Mesenchymal stem cell (in vitro differentiated cells and primary cell): ENCODE measurements at regions not wholly inside any gene's neighbourhood (a gene's known extent, or its start where the extent isn't known, plus 50 kb on each side); places are given as distances from the start of the nearest gene placed in this dataset.

Source experiments
- DNase-seq: peaks from one replicate; pipeline ENCODE4 v3.0.0-alpha.2; 2013
- H2AFZ ChIP-seq: one replicate; pipeline ENCODE4 v1.6.1; 2013; ENCODE audit warnings: low read depth, mild to moderate bottlenecking, control low read depth, inconsistent platforms, low read length, moderate library complexity
- H2AK5ac ChIP-seq: 2 replicates; pipeline ENCODE4 v1.6.1; 2013; ENCODE audit warnings: low read length, moderate library complexity, mild to moderate bottlenecking, inconsistent platforms; ENCODE audit not compliant: severe bottlenecking
- H2BK120ac ChIP-seq: one replicate; pipeline ENCODE4 v1.6.1; 2013; ENCODE audit warnings: low read depth, mild to moderate bottlenecking, inconsistent platforms, low read length, moderate library complexity
- H2BK12ac ChIP-seq, 2 experiments: one replicate each; pipeline ENCODE4 v1.6.1; 2013; ENCODE audit warnings: inconsistent platforms in 2 of 2, low read length in 2 of 2, mild to moderate bottlenecking in 2 of 2, moderate library complexity in 2 of 2, control low read depth in 1 of 2
- H2BK15ac ChIP-seq: one replicate; pipeline ENCODE4 v1.6.1; 2013; ENCODE audit warnings: mild to moderate bottlenecking, low read depth, inconsistent platforms; ENCODE audit not compliant: poor library complexity, severe bottlenecking
- H2BK5ac ChIP-seq: 2 replicates; pipeline ENCODE4 v1.6.1; 2013; ENCODE audit warnings: low read depth, mild to moderate bottlenecking, low read length, control low read depth, inconsistent platforms; ENCODE audit not compliant: poor library complexity, severe bottlenecking
- H3K14ac ChIP-seq, 2 experiments: one replicate each; pipeline ENCODE4 v1.6.1; 2013; ENCODE audit warnings: inconsistent platforms in 2 of 2, low read length in 2 of 2, control low read depth in 1 of 2, mild to moderate bottlenecking in 1 of 2, moderate library complexity in 1 of 2
- H3K18ac ChIP-seq, 2 experiments: one replicate each; pipeline ENCODE4 v1.6.1; 2013; ENCODE audit warnings: inconsistent platforms in 2 of 2, low read length in 2 of 2, control low read depth in 1 of 2, low read depth in 1 of 2, mild to moderate bottlenecking in 1 of 2
- H3K23ac ChIP-seq, 2 experiments: one replicate each; pipeline ENCODE4 v1.6.1; 2013; ENCODE audit warnings: inconsistent platforms in 2 of 2, low read length in 2 of 2, mild to moderate bottlenecking in 2 of 2, moderate library complexity in 2 of 2, control low read depth in 1 of 2
- H3K27ac ChIP-seq: 2 replicates; pipeline ENCODE4 v1.5.1; 2013; ENCODE audit warnings: mild to moderate bottlenecking, moderate library complexity, low read length, control low read depth, inconsistent platforms; ENCODE audit not compliant: poor library complexity, severe bottlenecking
- H3K27me3 ChIP-seq, 2 experiments: 2 replicates each; pipeline versions ENCODE4 v1.6.1 to v1.7.0; 2013; ENCODE audit warnings: low read length in 2 of 2, mild to moderate bottlenecking in 2 of 2, moderate library complexity in 2 of 2, control low read depth in 1 of 2, inconsistent platforms in 1 of 2; ENCODE audit not compliant: control insufficient read depth in 1 of 2, insufficient read depth in 1 of 2
- H3K36me3 ChIP-seq, 2 experiments: 2 replicates each; pipeline versions ENCODE4 v1.6.1 to v1.7.0; 2013; ENCODE audit warnings: low read length in 2 of 2, control low read depth in 1 of 2, inconsistent platforms in 1 of 2, low read depth in 1 of 2, mild to moderate bottlenecking in 1 of 2; ENCODE audit not compliant: insufficient read depth in 2 of 2, control insufficient read depth in 1 of 2
- H3K4ac ChIP-seq, 2 experiments: one replicate each; pipeline ENCODE4 v1.6.1; 2013; ENCODE audit warnings: inconsistent platforms in 2 of 2, low read length in 2 of 2, mild to moderate bottlenecking in 2 of 2, moderate library complexity in 2 of 2, control low read depth in 1 of 2, low read depth in 1 of 2
- H3K4me1 ChIP-seq: 2 replicates; pipeline ENCODE4 v1.6.1; 2013; ENCODE audit warnings: low read depth, low read length, control low read depth; ENCODE audit not compliant: control insufficient read depth, insufficient read depth
- H3K4me2 ChIP-seq: 2 replicates; pipeline ENCODE4 v1.6.1; 2013; ENCODE audit warnings: low read length, mild to moderate bottlenecking, inconsistent platforms; ENCODE audit not compliant: poor library complexity, severe bottlenecking
- H3K4me3 ChIP-seq, 2 experiments: 2 replicates each; pipeline versions ENCODE4 v1.5.1 to v1.7.0; 2013; ENCODE audit warnings: low read length in 2 of 2, mild to moderate bottlenecking in 2 of 2, control low read depth in 1 of 2, low read depth in 1 of 2; ENCODE audit not compliant: insufficient read depth in 1 of 2
- H3K79me1 ChIP-seq: replicated peaks from 2 replicates; pipeline ENCODE4 v1.6.1; 2013; ENCODE audit warnings: mild to moderate bottlenecking, control low read depth, low read length, inconsistent platforms; ENCODE audit not compliant: poor library complexity, severe bottlenecking
- H3K9ac ChIP-seq: 2 replicates; pipeline ENCODE4 v1.7.0; 2013; ENCODE audit warnings: mild to moderate bottlenecking, low read length, moderate library complexity
- H3K9me3 ChIP-seq: 2 replicates; pipeline ENCODE4 v1.7.0; 2013; ENCODE audit warnings: mild to moderate bottlenecking, low read length; ENCODE audit not compliant: control insufficient read depth
- H4K8ac ChIP-seq: one replicate; pipeline ENCODE4 v1.6.1; 2013; ENCODE audit warnings: inconsistent platforms, mild to moderate bottlenecking, low read length, moderate library complexity
- H4K91ac ChIP-seq: one replicate; pipeline ENCODE4 v1.6.1; 2013; ENCODE audit warnings: mild to moderate bottlenecking, low read length, inconsistent platforms
- WGBS: methylation state at CpG from one replicate; pipeline ENCODE4 v1.1.7; 2013; ENCODE audit warnings: mixed read lengths; 5-methylcytosine and 5-hydroxymethylcytosine counted together

GRCh38 chr5:93665648-93666047 is 75.8 kb downstream of the POU5F2 start:
- H3K27ac ChIP-seq, result no peak overlapping the region
- no peak overlapping the region for H3K18ac ChIP-seq
- no peak for DNase-seq
- no peak overlapping the region for H3K23ac ChIP-seq
- H4K8ac ChIP-seq, result no peak overlapping the region
- H3K4ac ChIP-seq, result no peak overlapping the region
- H4K91ac ChIP-seq, result no peak overlapping the region
- H3K14ac ChIP-seq, result no peak overlapping the region
- H2BK15ac ChIP-seq, result no peak overlapping the region
- no peak overlapping the region for H2BK12ac ChIP-seq
- H3K9me3 ChIP-seq, result no peaks in the 10 kb centered on the region
- no peak overlapping the region for H2AFZ ChIP-seq
- no peaks in the 10 kb centered on the region for H3K4me1 ChIP-seq
- H2BK120ac ChIP-seq, result no peak overlapping the region
- no peak overlapping the region for H2AK5ac ChIP-seq
- WGBS, result 81% methylated on average over 6 of the region's 7 CpGs
- H3K36me3 ChIP-seq, result no peaks in the 10 kb centered on the region
- no peak overlapping the region for H3K4me3 ChIP-seq
- H3K4me2 ChIP-seq, result no peak overlapping the region
- no peak overlapping the region for H2BK5ac ChIP-seq
- H3K27me3 ChIP-seq, result no peaks in the 10 kb centered on the region
- H3K9ac ChIP-seq, result no peak overlapping the region
- no peaks in the 10 kb centered on the region for H3K79me1 ChIP-seq

DNA sequence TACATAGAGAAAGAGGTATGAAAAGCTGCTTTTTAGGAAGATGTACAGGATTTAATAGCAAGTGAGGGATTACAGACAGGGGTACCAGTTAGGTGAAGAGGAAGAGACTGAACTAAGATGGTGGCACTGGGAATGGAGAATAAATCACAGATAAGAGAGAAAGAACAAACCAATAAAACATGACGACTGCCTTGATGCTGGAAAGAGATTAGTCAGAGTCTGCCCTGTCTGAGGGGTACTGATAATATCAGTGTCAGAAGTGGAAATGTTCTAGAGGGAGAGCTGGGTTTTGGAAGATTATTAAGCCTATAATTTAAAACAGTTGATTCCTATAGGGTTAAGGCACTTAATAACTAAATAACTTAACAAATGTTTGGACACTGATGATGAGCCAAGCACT is 77.7 kb downstream of the NR2F1 start:
- no peak overlapping the region for H2BK120ac ChIP-seq
- H2AK5ac ChIP-seq, result no peak overlapping the region
- no peak overlapping the region for H4K8ac ChIP-seq
- no peak for DNase-seq
- no peak overlapping the region for H2AFZ ChIP-seq
- WGBS, result 31% methylated on average over 1 of the region's 1 CpG
- H3K14ac ChIP-seq, result no peak overlapping the region
- H3K4me1 ChIP-seq, result no peaks in the 10 kb centered on the region
- H2BK5ac ChIP-seq, result no peak overlapping the region
- no peak overlapping the region for H2BK15ac ChIP-seq
- no peak overlapping the region for H3K23ac ChIP-seq
- H3K36me3 ChIP-seq, result no peaks in the 10 kb centered on the region
- no peak overlapping the region for H3K4me2 ChIP-seq
- H3K4ac ChIP-seq, result no peak overlapping the region
- no peak overlapping the region for H3K18ac ChIP-seq
- no peak overlapping the region for H4K91ac ChIP-seq
- no peaks in the 10 kb centered on the region for H3K27me3 ChIP-seq
- no peak overlapping the region for H3K9ac ChIP-seq
- H3K79me1 ChIP-seq, result no peaks in the 10 kb centered on the region
- no peak overlapping the region for H3K27ac ChIP-seq
- no peak overlapping the region for H2BK12ac ChIP-seq
- H3K9me3 ChIP-seq, result no peaks in the 10 kb centered on the region
- H3K4me3 ChIP-seq, result no peak overlapping the region

- Histone ChIP-seq H3K23ac (no peak overlapping the region), H4K8ac (no peak overlapping the region), H3K14ac (no peak overlapping the region), H3K27ac (no peak overlapping the region), H2AK5ac (no peak overlapping the region), H3K4ac (no peak overlapping the region), H3K4me3 (no peak overlapping the region), H3K9ac (no peak overlapping the region), H4K91ac (no peak overlapping the region), H3K18ac (no peak overlapping the region), H3K27me3 (no peaks in the 10 kb centered on the region), H3K4me2 (no peak overlapping the region), H3K9me3 (no peaks in the 10 kb centered on the region), H2BK120ac (no peak overlapping the region), H2BK15ac (no peak overlapping the region), H3K79me1 (no peaks in the 10 kb centered on the region), H2AFZ (no peak overlapping the region), H3K4me1 (no peaks in the 10 kb centered on the region), H2BK12ac (no peak overlapping the region), H3K36me3 (no peaks in the 10 kb centered on the region), H2BK5ac (no peak overlapping the region)
- DNase-seq, result no peak
These were observed 75.0 kb downstream of the NR2F1 start for GRCh38 chr5:93658044-93658443.

- no peak overlapping the region for H3K4ac ChIP-seq
- H3K4me3 ChIP-seq, result no peak overlapping the region
- no peak overlapping the region for H3K9ac ChIP-seq
- 83% methylated on average over 2 of the region's 2 CpGs for WGBS
- no peak overlapping the region for H4K91ac ChIP-seq
- H3K36me3 ChIP-seq, result no peaks in the 10 kb centered on the region
- no peak overlapping the region for H2AK5ac ChIP-seq
- H3K23ac ChIP-seq, result no peak overlapping the region
- H3K9me3 ChIP-seq, result no peaks in the 10 kb centered on the region
- H2AFZ ChIP-seq, result no peak overlapping the region
- H3K79me1 ChIP-seq, result no peaks in the 10 kb centered on the region
- H2BK12ac ChIP-seq, result no peak overlapping the region
- no peak overlapping the region for H3K18ac ChIP-seq
- no peak for DNase-seq
- no peak overlapping the region for H2BK120ac ChIP-seq
- H3K14ac ChIP-seq, result no peak overlapping the region
- no peaks in the 10 kb centered on the region for H3K27me3 ChIP-seq
- H3K4me1 ChIP-seq, result no peaks in the 10 kb centered on the region
- H2BK15ac ChIP-seq, result no peak overlapping the region
- H3K27ac ChIP-seq, result no peak overlapping the region
- H2BK5ac ChIP-seq, result no peak overlapping the region
- H3K4me2 ChIP-seq, result no peak overlapping the region
- H4K8ac ChIP-seq, result no peak overlapping the region
These were observed 71.7 kb downstream of the NR2F1 start for GRCh38 chr5:93654676-93655075.
